ENCODE measurements at regions not wholly inside any gene's neighbourhood (a gene's known extent, or its start where the extent isn't known, plus 50 kb on each side); places are given as distances from the start of the nearest gene placed in this dataset.

DNA sequence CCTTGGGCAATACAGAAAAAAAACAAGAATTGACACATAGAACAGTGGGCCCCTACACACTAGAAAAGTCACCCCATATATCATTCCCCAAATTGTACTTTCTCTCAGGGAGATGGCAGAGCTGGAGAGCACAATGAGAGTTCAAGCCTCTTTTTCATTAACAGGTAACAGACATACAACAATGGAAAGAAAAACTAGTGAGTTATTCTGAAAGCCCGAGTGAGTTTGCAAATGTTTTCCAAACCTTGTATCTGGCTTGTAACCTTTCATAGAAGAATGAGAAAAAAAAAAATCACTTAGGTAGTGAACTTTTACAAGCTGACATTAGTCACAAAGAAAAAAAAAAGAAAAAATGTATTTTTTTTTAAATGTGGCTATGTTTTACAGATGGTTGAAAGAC lies 349.6 kb downstream of the RPS4Y2 start:
- H3K9me3 ChIP-seq (ENCODE audit: control insufficient read depth in 2 of 3, insufficient read depth in 1 of 3, low read length in 3 of 3) = no peaks in the 10 kb centered on the region
- no peak overlapping the region for H3K9ac ChIP-seq (ENCODE audit: low read length in 3 of 3)
- TF ChIP-seq, protein P1, sequence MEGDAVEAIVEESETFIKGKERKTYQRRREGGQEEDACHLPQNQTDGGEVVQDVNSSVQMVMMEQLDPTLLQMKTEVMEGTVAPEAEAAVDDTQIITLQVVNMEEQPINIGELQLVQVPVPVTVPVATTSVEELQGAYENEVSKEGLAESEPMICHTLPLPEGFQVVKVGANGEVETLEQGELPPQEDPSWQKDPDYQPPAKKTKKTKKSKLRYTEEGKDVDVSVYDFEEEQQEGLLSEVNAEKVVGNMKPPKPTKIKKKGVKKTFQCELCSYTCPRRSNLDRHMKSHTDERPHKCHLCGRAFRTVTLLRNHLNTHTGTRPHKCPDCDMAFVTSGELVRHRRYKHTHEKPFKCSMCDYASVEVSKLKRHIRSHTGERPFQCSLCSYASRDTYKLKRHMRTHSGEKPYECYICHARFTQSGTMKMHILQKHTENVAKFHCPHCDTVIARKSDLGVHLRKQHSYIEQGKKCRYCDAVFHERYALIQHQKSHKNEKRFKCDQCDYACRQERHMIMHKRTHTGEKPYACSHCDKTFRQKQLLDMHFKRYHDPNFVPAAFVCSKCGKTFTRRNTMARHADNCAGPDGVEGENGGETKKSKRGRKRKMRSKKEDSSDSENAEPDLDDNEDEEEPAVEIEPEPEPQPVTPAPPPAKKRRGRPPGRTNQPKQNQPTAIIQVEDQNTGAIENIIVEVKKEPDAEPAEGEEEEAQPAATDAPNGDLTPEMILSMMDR (IDR thresholded peaks at IDR 0.05; ENCODE audit: borderline replicate concordance, extremely low read depth, insufficient read depth) = no peak
- H3K4me3 ChIP-seq (ENCODE audit: low read length in 3 of 3) = no peak overlapping the region
- FAIRE-seq (no peak), DNase-seq (no peak)
- no peaks in the 10 kb centered on the region for H3K27me3 ChIP-seq (ENCODE audit: control insufficient read depth, insufficient read depth, low read length)
- no peak overlapping the region for H3K27ac ChIP-seq (ENCODE audit: low read depth in 2 of 2, low read length in 2 of 2)
- no peaks in the 10 kb centered on the region for H3K4me1 ChIP-seq (ENCODE audit: control insufficient read depth in 2 of 3, insufficient read depth in 2 of 3, low read depth in 1 of 3, low read length in 3 of 3)
- intact Hi-C loops (cut with DNase I) = no loop called here
- H3K36me3 ChIP-seq (ENCODE audit: control insufficient read depth in 2 of 3, insufficient read depth in 3 of 3, low read length in 3 of 3) = no peaks in the 10 kb centered on the region

DNA sequence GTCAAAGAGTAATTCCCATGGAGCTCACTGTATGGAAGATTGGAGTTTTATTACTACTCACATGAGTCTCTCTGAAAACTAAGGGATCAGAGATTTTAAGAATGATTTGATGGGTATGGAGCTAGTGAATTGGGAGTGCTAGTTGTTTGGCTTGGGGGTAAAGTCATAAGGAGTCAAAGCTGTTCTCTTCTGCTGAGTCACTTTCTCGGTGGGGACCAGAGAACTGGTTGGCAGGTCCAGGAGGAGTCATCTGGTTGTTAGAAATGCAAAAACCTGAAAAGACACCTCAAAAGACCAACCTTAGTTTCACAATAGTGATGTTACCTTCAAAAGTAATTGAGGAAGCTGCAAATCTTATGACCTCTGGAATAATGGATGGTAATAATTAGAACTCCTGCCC lies 355.4 kb downstream of the RPS4Y2 start:
- Histone ChIP-seq H3K4me1 (ENCODE audit: control insufficient read depth in 2 of 3, insufficient read depth in 2 of 3, low read depth in 1 of 3, low read length in 3 of 3) (no peaks in the 10 kb centered on the region), H3K9ac (ENCODE audit: low read length in 3 of 3) (no peak overlapping the region), H3K4me3 (ENCODE audit: low read length in 3 of 3) (no peak overlapping the region), H3K36me3 (ENCODE audit: control insufficient read depth in 2 of 3, insufficient read depth in 3 of 3, low read length in 3 of 3) (no peaks in the 10 kb centered on the region), H3K9me3 (ENCODE audit: control insufficient read depth in 2 of 3, insufficient read depth in 1 of 3, low read length in 3 of 3) (no peaks in the 10 kb centered on the region), H3K27ac (ENCODE audit: low read depth in 2 of 2, low read length in 2 of 2) (no peak overlapping the region), H3K27me3 (ENCODE audit: control insufficient read depth, insufficient read depth, low read length) (no peaks in the 10 kb centered on the region)
- intact Hi-C loops (cut with DNase I) = no loop called here
- TF ChIP-seq, protein P1 (IDR thresholded peaks at IDR 0.05; ENCODE audit: borderline replicate concordance, extremely low read depth, insufficient read depth) = no peak
- DNase-seq (no peak), FAIRE-seq (no peak)

DNA sequence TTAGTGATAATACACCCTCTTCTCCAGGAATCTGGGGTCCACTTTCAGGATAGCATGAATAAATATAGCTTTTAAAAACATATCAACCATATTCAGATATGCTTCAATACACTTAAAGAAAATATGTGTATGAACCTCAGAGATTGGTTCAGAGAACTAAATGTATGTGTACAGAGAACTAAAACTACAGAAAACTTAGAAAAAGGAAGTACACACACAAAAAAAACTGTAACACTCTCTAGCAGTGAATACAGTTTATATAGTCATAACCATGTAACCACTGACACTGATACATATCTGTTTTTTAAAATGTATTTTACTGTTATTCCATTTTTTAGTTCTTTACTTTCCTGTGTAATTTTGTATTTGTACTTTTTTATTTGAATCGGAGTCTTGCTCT lies 365.2 kb downstream of the RPS4Y2 start:
- H3K9me3 ChIP-seq (ENCODE audit: control insufficient read depth in 2 of 3, insufficient read depth in 1 of 3, low read length in 3 of 3) = no peaks in the 10 kb centered on the region
- TF ChIP-seq, protein P1 (IDR thresholded peaks at IDR 0.05; ENCODE audit: borderline replicate concordance, extremely low read depth, insufficient read depth) = no peak
- no peaks in the 10 kb centered on the region for H3K27me3 ChIP-seq (ENCODE audit: control insufficient read depth, insufficient read depth, low read length)
- H3K27ac ChIP-seq (ENCODE audit: low read depth in 2 of 2, low read length in 2 of 2) = no peak overlapping the region
- DNase-seq = no peak
- H3K4me1 ChIP-seq (ENCODE audit: control insufficient read depth in 2 of 3, insufficient read depth in 2 of 3, low read depth in 1 of 3, low read length in 3 of 3) = no peaks in the 10 kb centered on the region
- no peak overlapping the region for H3K9ac ChIP-seq (ENCODE audit: low read length in 3 of 3)
- no peak overlapping the region for H3K4me3 ChIP-seq (ENCODE audit: low read length in 3 of 3)
- FAIRE-seq = no peak
- no peaks in the 10 kb centered on the region for H3K36me3 ChIP-seq (ENCODE audit: control insufficient read depth in 2 of 3, insufficient read depth in 3 of 3, low read length in 3 of 3)
- intact Hi-C loops (cut with DNase I) = no loop called here

DNA sequence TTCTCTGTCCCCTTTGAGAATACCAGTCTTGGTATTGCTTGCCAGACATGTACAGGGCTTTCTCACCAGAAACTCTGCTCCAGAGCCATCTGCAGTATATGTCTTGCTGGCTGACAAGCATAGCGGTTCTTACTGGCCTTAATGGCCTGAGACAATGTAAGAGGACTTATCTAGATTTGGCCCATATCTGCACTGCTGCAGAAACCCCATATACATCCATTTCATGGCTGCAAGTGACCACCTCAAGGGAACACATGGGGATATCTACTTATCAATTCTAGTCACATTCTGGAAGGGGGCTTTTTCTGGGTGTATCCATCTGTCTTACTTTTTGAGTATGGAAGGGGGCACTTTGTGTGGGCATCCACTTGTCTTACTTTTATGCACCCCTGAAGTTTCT lies 375.5 kb upstream of the RBMY1B start:
- TF ChIP-seq, protein P1 (IDR thresholded peaks at IDR 0.05; ENCODE audit: borderline replicate concordance, extremely low read depth, insufficient read depth) = no peak
- H3K36me3 ChIP-seq (ENCODE audit: control insufficient read depth in 2 of 3, insufficient read depth in 3 of 3, low read length in 3 of 3) = no peaks in the 10 kb centered on the region
- H3K27ac ChIP-seq (ENCODE audit: low read depth in 2 of 2, low read length in 2 of 2) = no peak overlapping the region
- intact Hi-C loops (cut with DNase I) = no loop called here
- FAIRE-seq (no peak), DNase-seq (no peak)
- no peak overlapping the region for H3K4me3 ChIP-seq (ENCODE audit: low read length in 3 of 3)
- no peak overlapping the region for H3K9ac ChIP-seq (ENCODE audit: low read length in 3 of 3)
- H3K9me3 ChIP-seq (ENCODE audit: control insufficient read depth in 2 of 3, insufficient read depth in 1 of 3, low read length in 3 of 3) = no peaks in the 10 kb centered on the region
- H3K27me3 ChIP-seq (ENCODE audit: control insufficient read depth, insufficient read depth, low read length) = no peaks in the 10 kb centered on the region
- no peaks in the 10 kb centered on the region for H3K4me1 ChIP-seq (ENCODE audit: control insufficient read depth in 2 of 3, insufficient read depth in 2 of 3, low read depth in 1 of 3, low read length in 3 of 3)
